ENCODE measurements at regions not wholly inside any gene's neighbourhood (a gene's known extent, or its start where the extent isn't known, plus 50 kb on each side); places are given as distances from the start of the nearest gene placed in this dataset.

DNA sequence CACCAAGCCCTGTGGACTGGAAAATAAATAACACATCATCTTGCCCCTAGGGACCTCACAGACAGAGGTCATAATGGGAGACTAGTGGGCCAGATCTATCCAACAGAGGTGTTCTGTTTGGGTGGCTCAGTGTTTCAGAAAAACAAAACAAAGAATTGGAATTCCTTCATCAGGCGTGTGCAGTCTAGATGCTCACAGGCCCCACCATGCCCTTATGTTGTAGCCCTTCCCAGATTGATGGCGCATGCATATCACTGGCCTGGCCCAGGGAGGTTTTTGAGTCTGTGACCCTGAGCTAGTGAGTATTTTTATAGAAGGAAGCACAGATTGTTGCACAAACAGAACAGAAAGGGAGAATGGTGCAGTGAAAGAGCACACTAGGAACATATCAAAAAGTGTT lies 859.6 kb downstream of the BCL11B start:
- H3K4me3 ChIP-seq (replicated peaks in 1 of 3; ENCODE audit: insufficient read depth in 1 of 3, low read depth in 1 of 3, low read length in 3 of 3) = no peak overlapping the region
- dilution Hi-C loops (cut with MboI; ENCODE audit: extremely low pct_ligation_motif_present, low sequenced_read_pairs) = no loop called here

More for the DNA sequence above, 859.6 kb downstream of the BCL11B start:
- Histone ChIP-seq H4K20me1 (replicated peaks; ENCODE audit: control insufficient read depth, extremely low read depth, insufficient read depth, low read length) (no peaks in the 10 kb centered on the region), H3K9me1 (replicated peaks; ENCODE audit: control insufficient read depth, extremely low read depth, insufficient read depth, low read length) (no peaks in the 10 kb centered on the region), H2AFZ (ENCODE audit: low read depth, low read length) (no peak overlapping the region), H3K27ac (ENCODE audit: insufficient read depth, low read depth, low read length) (no peak overlapping the region), H3K79me2 (ENCODE audit: control insufficient read depth, insufficient read depth, low read length) (no peaks in the 10 kb centered on the region), H3K4me2 (ENCODE audit: insufficient read depth, low read length) (no peak overlapping the region), H3K4me1 (ENCODE audit: control insufficient read depth, extremely low read depth, insufficient read depth, low read length) (no peaks in the 10 kb centered on the region), H3K36me3 (ENCODE audit: control insufficient read depth in 2 of 2, extremely low read depth in 1 of 2, insufficient read depth in 2 of 2, low read length in 2 of 2) (no peaks in the 10 kb centered on the region), H3K27me3 (ENCODE audit: control insufficient read depth in 2 of 2, insufficient read depth in 2 of 2, low read length in 2 of 2) (no peaks in the 10 kb centered on the region), H3K9ac (replicated peaks; ENCODE audit: extremely low read depth, insufficient read depth, low read length) (no peak overlapping the region), H3K9me3 (replicated peaks; ENCODE audit: control insufficient read depth, insufficient read depth, low read length) (peaks cover 4% of the 10 kb centered on the region)
- DNase-seq (ENCODE audit: low read depth, low spot score) (no peak), FAIRE-seq (no peak)
- POLR2A ChIA-PET = no interaction called here
- CTCF ChIA-PET = no interaction called here
- TF ChIP-seq FOS (IDR thresholded peaks at IDR 0.05; ENCODE audit: borderline replicate concordance, insufficient read depth, low read length) (no peak), JUN (IDR thresholded peaks at IDR 0.05; ENCODE audit: borderline replicate concordance, insufficient read depth, insufficient read length, low read depth) (no peak), GATA2 (IDR thresholded peaks at IDR 0.05; ENCODE audit: insufficient read depth, insufficient read length, low read depth, low read length) (no peak), MYC (IDR thresholded peaks at IDR 0.05; ENCODE audit: low read depth, low read length) (no peak), EZH2 (IDR thresholded peaks at IDR 0.05; ENCODE audit: borderline replicate concordance, low read depth, low read length, severe bottlenecking) (no peak), POLR2AphosphoS5 (IDR thresholded peaks at IDR 0.05; ENCODE audit: insufficient read depth, low read depth, low read length) (no peak), POLR2A (IDR thresholded peaks at IDR 0.05; ENCODE audit: low read depth, low read length) (no peak)
- TF ChIP-seq, protein P1, sequence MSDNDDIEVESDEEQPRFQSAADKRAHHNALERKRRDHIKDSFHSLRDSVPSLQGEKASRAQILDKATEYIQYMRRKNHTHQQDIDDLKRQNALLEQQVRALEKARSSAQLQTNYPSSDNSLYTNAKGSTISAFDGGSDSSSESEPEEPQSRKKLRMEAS (IDR thresholded peaks at IDR 0.05; ENCODE audit: insufficient read depth, insufficient read length) = no peak
- TF ChIP-seq, protein P2, sequence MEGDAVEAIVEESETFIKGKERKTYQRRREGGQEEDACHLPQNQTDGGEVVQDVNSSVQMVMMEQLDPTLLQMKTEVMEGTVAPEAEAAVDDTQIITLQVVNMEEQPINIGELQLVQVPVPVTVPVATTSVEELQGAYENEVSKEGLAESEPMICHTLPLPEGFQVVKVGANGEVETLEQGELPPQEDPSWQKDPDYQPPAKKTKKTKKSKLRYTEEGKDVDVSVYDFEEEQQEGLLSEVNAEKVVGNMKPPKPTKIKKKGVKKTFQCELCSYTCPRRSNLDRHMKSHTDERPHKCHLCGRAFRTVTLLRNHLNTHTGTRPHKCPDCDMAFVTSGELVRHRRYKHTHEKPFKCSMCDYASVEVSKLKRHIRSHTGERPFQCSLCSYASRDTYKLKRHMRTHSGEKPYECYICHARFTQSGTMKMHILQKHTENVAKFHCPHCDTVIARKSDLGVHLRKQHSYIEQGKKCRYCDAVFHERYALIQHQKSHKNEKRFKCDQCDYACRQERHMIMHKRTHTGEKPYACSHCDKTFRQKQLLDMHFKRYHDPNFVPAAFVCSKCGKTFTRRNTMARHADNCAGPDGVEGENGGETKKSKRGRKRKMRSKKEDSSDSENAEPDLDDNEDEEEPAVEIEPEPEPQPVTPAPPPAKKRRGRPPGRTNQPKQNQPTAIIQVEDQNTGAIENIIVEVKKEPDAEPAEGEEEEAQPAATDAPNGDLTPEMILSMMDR (IDR thresholded peaks at IDR 0.05; ENCODE audit: extremely low read depth in 1 of 2, insufficient read depth in 1 of 2, low read depth in 1 of 2, low read length in 2 of 2) = no peak
- intact Hi-C loops (cut with micrococcal nuclease) = no loop called here
- no TSS peak for BruUV-seq (replicated peaks)
